ENCODE measurements at regions not wholly inside any gene's neighbourhood (a gene's known extent, or its start where the extent isn't known, plus 50 kb on each side); places are given as distances from the start of the nearest gene placed in this dataset.
A peak's percentile ranks its signal among the peaks of the same experiment; 100 is the strongest.

DNA sequence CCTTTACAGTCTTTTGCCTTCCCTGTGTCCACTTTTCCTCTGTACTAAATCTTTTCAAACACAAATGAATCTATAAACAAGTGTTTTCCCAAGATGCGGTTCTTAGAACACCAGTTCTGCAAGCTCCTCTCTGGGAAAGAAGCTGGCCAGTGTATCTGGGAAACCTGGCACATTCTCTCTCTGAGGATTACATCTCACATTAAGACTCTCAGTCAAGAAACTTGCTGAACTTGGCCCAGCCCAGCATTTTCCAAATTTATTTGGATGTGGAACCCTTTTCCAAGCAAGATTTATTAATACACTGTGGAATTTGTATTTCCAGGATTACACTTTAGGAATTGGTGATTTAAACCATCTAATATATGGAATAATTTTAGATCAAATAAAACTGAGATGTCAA lies 105.7 kb downstream of the ZNF281 start:
- TF ChIP-seq, protein P1, sequence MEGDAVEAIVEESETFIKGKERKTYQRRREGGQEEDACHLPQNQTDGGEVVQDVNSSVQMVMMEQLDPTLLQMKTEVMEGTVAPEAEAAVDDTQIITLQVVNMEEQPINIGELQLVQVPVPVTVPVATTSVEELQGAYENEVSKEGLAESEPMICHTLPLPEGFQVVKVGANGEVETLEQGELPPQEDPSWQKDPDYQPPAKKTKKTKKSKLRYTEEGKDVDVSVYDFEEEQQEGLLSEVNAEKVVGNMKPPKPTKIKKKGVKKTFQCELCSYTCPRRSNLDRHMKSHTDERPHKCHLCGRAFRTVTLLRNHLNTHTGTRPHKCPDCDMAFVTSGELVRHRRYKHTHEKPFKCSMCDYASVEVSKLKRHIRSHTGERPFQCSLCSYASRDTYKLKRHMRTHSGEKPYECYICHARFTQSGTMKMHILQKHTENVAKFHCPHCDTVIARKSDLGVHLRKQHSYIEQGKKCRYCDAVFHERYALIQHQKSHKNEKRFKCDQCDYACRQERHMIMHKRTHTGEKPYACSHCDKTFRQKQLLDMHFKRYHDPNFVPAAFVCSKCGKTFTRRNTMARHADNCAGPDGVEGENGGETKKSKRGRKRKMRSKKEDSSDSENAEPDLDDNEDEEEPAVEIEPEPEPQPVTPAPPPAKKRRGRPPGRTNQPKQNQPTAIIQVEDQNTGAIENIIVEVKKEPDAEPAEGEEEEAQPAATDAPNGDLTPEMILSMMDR (IDR thresholded peaks at IDR 0.05), result no peak
- WGBS, 3 donors, result 55 to 78% (median 68%) methylated on average over 1 of the region's 1 CpG
- intact Hi-C loops (cut with DNase I), result loop anchor here (10.0 kb wide), 2 partner anchors 169 to 181 kb away; no protein-coding TSS in a partner anchor
- peaks cover 0 to 18% (median 2%) of the 10 kb centered on the region in 3 donors for H3K27me3 ChIP-seq (ENCODE audit: insufficient read depth in 3 of 3, low read length in 2 of 3)
- ATAC-seq, result no peak
- H3K36me3 ChIP-seq (ENCODE audit: insufficient read depth in 1 of 2, low read depth in 1 of 2), result no peaks in the 10 kb centered on the region
- no peak overlapping the region for H3K27ac ChIP-seq
- no peak overlapping the region for H3K4me3 ChIP-seq
- no peaks in the 10 kb centered on the region for H3K4me1 ChIP-seq
- DNase-seq, result no peak
- no peaks in the 10 kb centered on the region for H3K9me3 ChIP-seq

DNA sequence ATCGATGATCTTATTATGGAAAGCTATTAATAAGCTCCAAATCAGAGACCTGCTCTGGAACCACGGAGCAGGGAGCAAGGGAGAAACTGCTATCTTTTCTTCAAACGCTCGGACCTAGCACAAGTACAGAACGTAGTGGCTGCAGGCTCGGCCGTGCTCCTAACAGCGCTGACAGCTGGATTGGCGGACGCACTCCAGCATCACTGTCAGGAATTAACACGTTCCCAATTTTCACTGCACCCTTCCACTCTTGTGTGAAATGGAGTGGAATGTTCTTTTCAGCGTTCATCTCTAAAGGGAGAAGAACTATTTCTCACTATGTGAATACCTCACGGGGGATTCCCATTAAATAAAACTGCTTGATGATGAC lies 106.9 kb downstream of the ZNF281 start:
- H3K27me3 ChIP-seq (ENCODE audit: insufficient read depth in 3 of 3, low read length in 2 of 3), result peaks cover 0 to 18% (median 2%) of the 10 kb centered on the region in 3 donors
- H3K27ac ChIP-seq, result no peak overlapping the region
- peak overlapping the region; percentile 75 for H3K4me3 ChIP-seq
- H3K36me3 ChIP-seq (ENCODE audit: insufficient read depth in 1 of 2, low read depth in 1 of 2), result no peaks in the 10 kb centered on the region
- 6 to 17% (median 9%) methylated on average over 13 of the region's 13 CpGs for WGBS, 3 donors
- intact Hi-C loops (cut with DNase I), result loop anchor here (10.0 kb wide), 2 partner anchors 168 to 182 kb away; no protein-coding TSS in a partner anchor
- no peaks in the 10 kb centered on the region for H3K9me3 ChIP-seq
- H3K4me1 ChIP-seq, result no peaks in the 10 kb centered on the region
- TF ChIP-seq, protein P1 (IDR thresholded peaks at IDR 0.05), result no peak
- no peak for DNase-seq
- ATAC-seq, result peak in 2 of 4 donors; percentile 46 to 47

DNA sequence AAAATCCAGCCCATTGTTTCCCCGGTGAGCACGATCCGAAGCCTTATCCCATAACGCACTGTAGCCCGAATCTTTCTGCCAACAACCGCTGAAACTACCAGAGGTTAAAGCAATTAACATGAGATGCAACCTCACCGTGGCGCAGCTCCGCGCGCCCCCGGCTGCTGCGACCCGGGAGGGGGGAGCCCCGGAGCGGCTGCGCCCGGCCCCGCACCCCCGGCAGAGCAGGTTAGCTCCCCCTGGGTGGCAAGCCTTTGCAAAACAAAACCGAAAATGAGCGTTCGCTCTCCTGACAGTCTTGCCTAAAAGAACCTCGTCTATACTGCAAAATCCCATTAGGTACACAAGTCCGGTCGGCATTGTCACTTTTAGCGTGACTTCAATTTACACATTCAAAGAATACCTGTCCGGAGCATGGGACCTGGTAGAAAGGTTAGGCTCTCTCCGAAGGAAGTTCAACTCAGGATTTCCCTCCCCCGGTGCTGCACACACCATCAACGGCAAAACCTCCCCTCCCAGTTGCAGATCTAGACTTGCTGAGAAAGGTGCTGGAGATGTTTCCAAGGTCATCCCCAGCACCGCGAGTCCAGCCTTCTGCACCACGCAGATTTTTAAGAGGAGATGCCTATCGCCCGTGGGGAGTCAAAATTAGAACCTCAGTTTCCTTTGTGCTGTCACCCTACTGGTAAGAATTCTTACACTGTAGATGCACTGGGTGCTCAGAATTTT lies 107.5 kb downstream of the ZNF281 start:
- no peaks in the 10 kb centered on the region for H3K9me3 ChIP-seq
- ATAC-seq (peak in 3 of 4 donors; percentile 8 to 41 (median 26)), DNase-seq (no peak)
- peaks cover 0 to 18% (median 2%) of the 10 kb centered on the region in 3 donors for H3K27me3 ChIP-seq (ENCODE audit: insufficient read depth in 3 of 3, low read length in 2 of 3)
- H3K36me3 ChIP-seq (ENCODE audit: insufficient read depth in 1 of 2, low read depth in 1 of 2), result no peaks in the 10 kb centered on the region
- WGBS, 3 donors, result 0 to 1% (median 1%) methylated on average over 35 to 36 of the region's 36 CpGs
- H3K27ac ChIP-seq, result no peak overlapping the region
- H3K4me3 ChIP-seq, result peak overlapping the region; percentile 75
- TF ChIP-seq, protein P1 (IDR thresholded peaks at IDR 0.05), result no peak
- intact Hi-C loops (cut with DNase I), result loop anchor here (10.0 kb wide), 2 partner anchors 168 to 182 kb away; no protein-coding TSS in a partner anchor
- no peaks in the 10 kb centered on the region for H3K4me1 ChIP-seq

DNA sequence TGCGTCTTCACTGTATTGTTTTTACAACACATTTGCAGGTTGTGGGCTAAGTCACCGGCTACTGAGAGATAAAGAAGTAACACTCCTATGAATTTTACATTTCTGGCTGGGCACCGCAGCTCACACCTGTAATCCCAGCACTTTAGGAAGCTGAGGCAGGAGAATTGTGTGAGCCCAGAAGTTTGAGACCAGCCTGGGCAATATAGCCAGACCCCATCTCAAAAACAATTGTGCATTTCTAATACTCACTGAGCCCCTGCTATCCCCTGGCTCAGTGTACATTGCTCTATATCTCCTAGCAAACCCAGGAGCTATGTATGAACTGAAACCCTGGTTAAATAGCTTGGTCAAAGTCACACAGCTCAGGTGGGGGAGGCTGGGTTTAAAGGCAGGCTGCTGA lies 108.7 kb downstream of the ZNF281 start:
- no peaks in the 10 kb centered on the region for H3K4me1 ChIP-seq
- TF ChIP-seq, protein P1 (IDR thresholded peaks at IDR 0.05), result no peak
- H3K4me3 ChIP-seq, result no peak overlapping the region
- ATAC-seq, result no peak
- 95 to 98% (median 96%) methylated on average over 3 of the region's 3 CpGs for WGBS, 3 donors
- intact Hi-C loops (cut with DNase I), result loop anchor here (10.0 kb wide), 2 partner anchors 166 to 184 kb away; no protein-coding TSS in a partner anchor
- no peak overlapping the region for H3K27ac ChIP-seq
- H3K27me3 ChIP-seq (ENCODE audit: insufficient read depth in 3 of 3, low read length in 2 of 3), result peaks cover 0 to 18% (median 2%) of the 10 kb centered on the region in 3 donors
- no peaks in the 10 kb centered on the region for H3K9me3 ChIP-seq
- DNase-seq, result no peak
- no peaks in the 10 kb centered on the region for H3K36me3 ChIP-seq (ENCODE audit: insufficient read depth in 1 of 2, low read depth in 1 of 2)
